ENCODE measurements at regions not wholly inside any gene's neighbourhood (a gene's known extent, or its start where the extent isn't known, plus 50 kb on each side); places are given as distances from the start of the nearest gene placed in this dataset.

GRCh38 chr5:36421256-36421655, 119.6 kb upstream of the RANBP3L start:
- no peak for TF ChIP-seq POLR2A (IDR thresholded peaks at IDR 0.05; ENCODE audit: low read depth, low read length)
- no peak for TF ChIP-seq POLR2AphosphoS5 (IDR thresholded peaks at IDR 0.05; ENCODE audit: low read depth, low read length)
- TF ChIP-seq TAF1 (IDR thresholded peaks at IDR 0.05; ENCODE audit: borderline replicate concordance, low read depth, low read length), result no peak

Data from GM12892 (cell line).